GM12872 (cell line): ENCODE measurements at regions not wholly inside any gene's neighbourhood (a gene's known extent, or its start where the extent isn't known, plus 50 kb on each side); places are given as distances from the start of the nearest gene placed in this dataset.

ENCODE experiments used
- TF ChIP-seq, protein P1 (sequence below): IDR thresholded peaks from 3 replicates; pipeline ENCODE4 v1.5.1; 2011; ENCODE audit warnings: low read depth, mild to moderate bottlenecking, low read length, moderate library complexity; ENCODE audit not compliant: insufficient read depth

DNA sequence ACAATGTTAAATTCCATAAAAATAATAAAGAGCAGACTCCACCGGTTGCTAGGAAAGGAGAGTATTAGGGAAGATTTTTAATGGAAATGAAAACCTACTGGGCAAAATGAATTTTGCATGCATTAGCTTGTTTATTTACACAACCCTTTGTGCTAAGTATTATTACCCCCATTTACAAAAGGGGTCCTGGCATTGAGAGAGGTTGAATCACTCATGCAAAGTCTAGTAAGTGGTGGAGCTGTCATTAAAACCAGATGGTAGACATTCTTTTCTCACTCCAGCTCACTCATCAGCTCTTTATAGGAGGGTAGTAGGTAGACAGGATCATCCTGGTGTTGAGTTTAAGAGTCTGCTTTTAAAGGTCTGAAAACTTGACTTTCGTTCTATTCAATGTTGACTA is 395.1 kb downstream of the PLK2 start:
- TF ChIP-seq, protein P1, sequence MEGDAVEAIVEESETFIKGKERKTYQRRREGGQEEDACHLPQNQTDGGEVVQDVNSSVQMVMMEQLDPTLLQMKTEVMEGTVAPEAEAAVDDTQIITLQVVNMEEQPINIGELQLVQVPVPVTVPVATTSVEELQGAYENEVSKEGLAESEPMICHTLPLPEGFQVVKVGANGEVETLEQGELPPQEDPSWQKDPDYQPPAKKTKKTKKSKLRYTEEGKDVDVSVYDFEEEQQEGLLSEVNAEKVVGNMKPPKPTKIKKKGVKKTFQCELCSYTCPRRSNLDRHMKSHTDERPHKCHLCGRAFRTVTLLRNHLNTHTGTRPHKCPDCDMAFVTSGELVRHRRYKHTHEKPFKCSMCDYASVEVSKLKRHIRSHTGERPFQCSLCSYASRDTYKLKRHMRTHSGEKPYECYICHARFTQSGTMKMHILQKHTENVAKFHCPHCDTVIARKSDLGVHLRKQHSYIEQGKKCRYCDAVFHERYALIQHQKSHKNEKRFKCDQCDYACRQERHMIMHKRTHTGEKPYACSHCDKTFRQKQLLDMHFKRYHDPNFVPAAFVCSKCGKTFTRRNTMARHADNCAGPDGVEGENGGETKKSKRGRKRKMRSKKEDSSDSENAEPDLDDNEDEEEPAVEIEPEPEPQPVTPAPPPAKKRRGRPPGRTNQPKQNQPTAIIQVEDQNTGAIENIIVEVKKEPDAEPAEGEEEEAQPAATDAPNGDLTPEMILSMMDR: no peak

DNA sequence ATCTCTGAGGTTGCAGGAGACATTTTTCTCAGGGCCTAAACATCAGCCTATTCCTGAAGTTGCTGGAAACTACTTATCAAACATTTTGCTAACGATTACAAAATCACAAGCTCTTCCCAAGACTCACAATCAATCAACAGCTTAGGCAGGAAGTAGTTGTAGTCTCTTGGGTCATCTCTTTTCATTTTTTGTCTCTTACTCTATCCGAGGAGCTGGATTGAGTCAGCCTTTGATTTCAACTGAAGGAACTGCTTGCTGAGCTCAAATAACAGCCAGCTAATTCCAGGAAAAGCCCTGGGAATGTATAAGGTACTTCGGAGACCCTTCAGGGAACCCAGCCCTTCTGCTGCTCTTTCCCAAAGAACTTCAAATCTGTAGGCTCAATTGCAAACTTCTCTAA is 398.9 kb downstream of the PLK2 start:
- TF ChIP-seq, protein P1: no peak

DNA sequence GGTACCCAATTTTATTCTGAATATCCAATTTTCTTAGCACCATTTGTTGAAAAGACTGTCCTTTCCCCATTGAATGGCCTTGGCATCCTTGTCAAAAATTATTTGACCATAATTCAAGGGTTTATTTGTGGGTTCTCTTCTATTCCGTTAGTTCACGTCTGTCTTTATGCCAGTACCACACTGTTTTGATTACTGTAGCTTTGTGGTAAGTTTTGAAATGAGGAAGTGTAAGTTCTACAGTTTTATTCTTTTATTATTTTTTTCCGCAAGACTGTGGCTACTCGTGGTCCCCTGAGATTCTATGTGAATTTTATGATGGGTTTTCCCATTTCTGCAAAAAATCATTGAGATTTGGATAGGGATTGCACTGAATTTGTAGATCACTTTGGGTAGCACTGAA is 402.6 kb downstream of the PLK2 start:
- TF ChIP-seq, protein P1: no peak

DNA sequence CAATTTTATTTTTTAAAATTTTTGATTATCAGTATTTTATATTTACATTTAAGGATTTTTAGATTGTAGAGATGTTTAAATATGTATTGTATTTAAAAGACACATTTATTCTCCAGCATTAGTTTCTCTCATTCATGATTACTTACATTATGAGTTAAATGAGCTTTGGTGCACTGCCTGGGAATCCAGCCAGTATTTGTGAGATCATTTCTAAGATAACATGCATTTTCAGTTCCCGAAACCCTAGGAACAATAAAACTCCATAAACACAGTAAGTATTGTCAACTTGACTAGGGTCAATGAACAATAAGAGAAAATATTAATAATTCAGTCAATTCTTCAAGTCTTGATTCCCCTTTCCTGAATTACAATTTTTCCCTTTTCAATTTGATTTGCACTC is 403.3 kb downstream of the PLK2 start:
- TF ChIP-seq, protein P1: no peak

DNA sequence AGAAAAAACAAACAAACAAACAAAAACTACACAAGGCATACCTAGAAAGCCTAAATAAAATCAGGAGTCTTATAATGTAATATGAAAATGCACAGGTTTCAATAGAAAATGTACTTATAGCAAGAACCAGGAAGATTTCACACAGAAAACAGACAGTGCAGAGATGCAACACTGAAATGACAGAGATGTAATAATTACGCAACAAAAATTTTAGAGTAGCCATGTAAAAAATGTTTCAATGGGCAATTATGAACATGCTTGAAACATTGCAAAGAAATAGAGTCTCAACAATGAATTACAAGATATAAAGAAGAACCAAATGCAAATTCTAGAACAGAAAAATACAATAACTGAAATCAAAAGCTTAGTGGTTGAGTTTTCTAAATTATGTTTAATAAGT is 405.9 kb downstream of the PLK2 start:
- TF ChIP-seq, protein P1: no peak

DNA sequence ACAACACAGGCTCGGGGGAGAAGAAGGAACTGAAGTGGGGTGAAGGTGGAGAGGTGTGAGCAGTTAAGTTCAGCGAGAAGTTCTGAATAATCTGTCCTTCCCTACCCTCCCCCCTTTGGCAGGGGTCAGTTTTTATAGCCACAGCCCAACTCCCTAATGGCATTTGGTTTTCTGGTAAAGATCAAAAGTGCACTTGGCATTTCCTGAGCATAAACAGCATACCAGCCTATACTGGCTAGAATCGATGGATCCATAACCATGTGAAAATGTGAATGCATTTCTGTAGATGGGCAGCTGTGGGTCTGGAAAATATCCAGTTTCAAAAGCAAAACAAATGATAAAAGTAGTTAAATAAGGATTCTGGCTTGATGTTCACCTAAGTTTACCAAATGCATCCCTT is 410.9 kb downstream of the PLK2 start:
- TF ChIP-seq, protein P1: no peak

DNA sequence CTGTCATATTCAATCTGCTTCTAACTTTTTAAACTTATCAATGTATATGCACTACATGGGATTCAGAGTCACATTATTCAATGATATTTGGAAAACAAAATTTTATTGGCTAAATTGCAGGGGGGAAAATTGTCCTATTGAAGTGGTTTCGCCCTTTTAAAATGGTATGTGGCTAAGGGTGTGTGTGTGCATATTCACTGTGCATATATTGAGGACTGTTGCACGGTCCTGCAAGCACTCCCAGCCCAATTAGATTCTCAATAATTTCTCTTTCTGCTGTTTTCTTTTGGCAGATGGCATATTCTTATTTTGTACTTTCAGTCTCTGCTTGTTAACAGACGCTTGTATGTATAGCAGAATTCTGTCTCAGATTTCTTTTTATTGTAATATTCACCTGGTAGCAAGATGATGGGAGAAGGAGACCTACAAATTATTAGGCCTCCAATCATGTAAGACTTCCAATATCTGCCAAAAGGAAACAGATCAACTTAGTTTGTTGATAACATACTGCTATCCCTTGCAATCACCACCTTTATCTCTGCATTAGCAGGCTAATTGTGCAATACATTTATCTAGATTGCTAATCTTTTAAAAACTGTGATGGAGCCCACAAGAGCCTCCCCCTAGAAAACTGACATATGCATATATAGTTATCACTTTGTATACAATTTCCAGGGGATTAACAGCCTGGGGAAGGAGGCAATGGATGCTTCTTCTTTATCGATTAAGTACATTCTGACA is 411.5 kb downstream of the PLK2 start:
- TF ChIP-seq, protein P1: no peak
